H9 (cell line): ENCODE measurements at regions not wholly inside any gene's neighbourhood (a gene's known extent, or its start where the extent isn't known, plus 50 kb on each side); places are given as distances from the start of the nearest gene placed in this dataset.

Source experiments
- DNase-seq: peaks from one replicate; pipeline ENCODE4 v3.0.0-alpha.2; 2017
- H2AFZ ChIP-seq: one replicate; pipeline ENCODE4 v1.6.1; 2013; ENCODE audit warnings: mild to moderate bottlenecking, low read length, control low read depth, moderate library complexity
- H2AK5ac ChIP-seq: 2 replicates; pipeline ENCODE4 v1.6.1; 2013; ENCODE audit warnings: low read length, control low read depth, mixed read lengths; ENCODE audit not compliant: insufficient read length
- H2BK120ac ChIP-seq: one replicate; pipeline ENCODE4 v1.6.1; 2013; ENCODE audit warnings: low read depth, mild to moderate bottlenecking, low read length, control low read depth, inconsistent platforms; ENCODE audit not compliant: poor library complexity, severe bottlenecking
- H2BK12ac ChIP-seq: 2 replicates; pipeline ENCODE4 v1.6.1; 2013; ENCODE audit warnings: low read length, control low read depth, mixed read lengths, low read depth; ENCODE audit not compliant: insufficient read length
- H2BK15ac ChIP-seq: 2 replicates; pipeline ENCODE4 v1.6.1; 2013; ENCODE audit warnings: low read depth, low read length, control low read depth
- H2BK20ac ChIP-seq: one replicate; pipeline ENCODE4 v1.6.1; 2013; ENCODE audit warnings: low read depth, mild to moderate bottlenecking, low read length, control low read depth, inconsistent platforms; ENCODE audit not compliant: poor library complexity, severe bottlenecking
- H2BK5ac ChIP-seq: 2 replicates; pipeline ENCODE4 v1.6.1; 2013; ENCODE audit warnings: low read length, control low read depth, mixed read lengths; ENCODE audit not compliant: insufficient read length
- H3K14ac ChIP-seq: 2 replicates; pipeline ENCODE4 v1.6.1; 2013; ENCODE audit warnings: low read length, control low read depth; ENCODE audit not compliant: insufficient read depth
- H3K18ac ChIP-seq: 2 replicates; pipeline ENCODE4 v1.6.1; 2013; ENCODE audit warnings: low read depth, mild to moderate bottlenecking, mixed read lengths, low read length, control low read depth; ENCODE audit not compliant: insufficient read length
- H3K23ac ChIP-seq: 2 replicates; pipeline ENCODE4 v1.6.1; 2013; ENCODE audit warnings: low read length, control low read depth, mixed read lengths, low read depth; ENCODE audit not compliant: insufficient read length
- H3K23me2 ChIP-seq: 2 replicates; pipeline ENCODE4 v1.6.1; 2013; ENCODE audit warnings: low read depth, mild to moderate bottlenecking, mixed read lengths, low read length, control low read depth; ENCODE audit not compliant: insufficient read length, poor library complexity, severe bottlenecking
- H3K27ac ChIP-seq: 2 replicates; pipeline ENCODE4 v1.5.1; 2013; ENCODE audit warnings: low read length, control low read depth, mixed read lengths, low read depth; ENCODE audit not compliant: insufficient read length
- H3K27me3 ChIP-seq: 2 replicates; pipeline ENCODE4 v1.6.1; 2013; ENCODE audit warnings: low read length, control low read depth, inconsistent platforms; ENCODE audit not compliant: insufficient read depth
- H3K4ac ChIP-seq: 2 replicates; pipeline ENCODE4 v1.6.1; 2013; ENCODE audit warnings: low read depth, mild to moderate bottlenecking, control low read depth, inconsistent platforms, low read length, moderate library complexity
- H3K4me1 ChIP-seq: 2 replicates; pipeline ENCODE4 v1.6.1; 2013; ENCODE audit warnings: low read length, control low read depth, inconsistent platforms; ENCODE audit not compliant: insufficient read depth
- H3K4me2 ChIP-seq: 2 replicates; pipeline ENCODE4 v1.6.1; 2013; ENCODE audit warnings: low read length, control low read depth, mixed read lengths; ENCODE audit not compliant: insufficient read length, insufficient read depth
- H3K56ac ChIP-seq: 2 replicates; pipeline ENCODE4 v1.6.1; 2013; ENCODE audit warnings: low read depth, mild to moderate bottlenecking, mixed read lengths, low read length, control low read depth; ENCODE audit not compliant: insufficient read length
- H3K79me1 ChIP-seq: 2 replicates; pipeline ENCODE4 v1.6.1; 2013; ENCODE audit warnings: low read depth, mild to moderate bottlenecking, moderate library complexity, low read length, control low read depth, inconsistent platforms; ENCODE audit not compliant: insufficient read depth, poor library complexity, severe bottlenecking
- H3K79me2 ChIP-seq: 2 replicates; pipeline ENCODE4 v1.6.1; 2013; ENCODE audit warnings: low read length, control low read depth, inconsistent platforms; ENCODE audit not compliant: insufficient read depth
- H3K9ac ChIP-seq: 2 replicates; pipeline ENCODE4 v1.6.1; 2013; ENCODE audit warnings: low read length, control low read depth, mixed read lengths; ENCODE audit not compliant: insufficient read length; ENCODE audit errors: extremely low read depth
- H3K9me3 ChIP-seq: one replicate; pipeline ENCODE4 v1.6.1; 2013; ENCODE audit warnings: low read depth, low read length, inconsistent platforms; ENCODE audit not compliant: control insufficient read depth
- H3T11ph ChIP-seq: one replicate; pipeline ENCODE4 v1.6.1; 2013; ENCODE audit warnings: mild to moderate bottlenecking, low read length, control low read depth, inconsistent platforms
- H4K20me1 ChIP-seq: one replicate; pipeline ENCODE4 v1.6.1; 2013; ENCODE audit not compliant: control insufficient read depth, insufficient read length, insufficient read depth
- H4K5ac ChIP-seq: 2 replicates; pipeline ENCODE4 v1.6.1; 2013; ENCODE audit warnings: low read depth, mild to moderate bottlenecking, mixed read lengths, low read length, control low read depth; ENCODE audit not compliant: insufficient read length
- H4K8ac ChIP-seq: replicated peaks from 2 replicates; pipeline ENCODE4 v1.6.1; 2013; ENCODE audit warnings: low read length, control low read depth, mixed read lengths, low read depth; ENCODE audit not compliant: insufficient read length
- H4K91ac ChIP-seq: 2 replicates; pipeline ENCODE4 v1.6.1; 2013; ENCODE audit warnings: low read depth, mild to moderate bottlenecking, moderate library complexity, mixed read lengths, low read length, control low read depth; ENCODE audit not compliant: insufficient read length
- H3K27ac Mint-ChIP-seq, 3 experiments: 2 replicates in 2 of 3; 3 replicates in 1 of 3; pipeline ENCODE4 v1.8.0; 2020 to 2021; ENCODE audit warnings: mixed read lengths in 3 of 3, mild to moderate bottlenecking in 1 of 3, moderate library complexity in 1 of 3
- H3K27me3 Mint-ChIP-seq: 2 replicates; pipeline ENCODE4 v1.8.0; 2021; ENCODE audit warnings: low read depth, mild to moderate bottlenecking, moderate library complexity, mixed read lengths
- H3K36me3 Mint-ChIP-seq, 3 experiments: 2 replicates in 2 of 3; 3 replicates in 1 of 3; pipeline ENCODE4 v1.8.0; 2020 to 2021; ENCODE audit warnings: low read depth in 3 of 3, mixed read lengths in 3 of 3; ENCODE audit not compliant: insufficient read depth in 1 of 3
- H3K4me1 Mint-ChIP-seq, 2 experiments: 2 replicates each; pipeline ENCODE4 v1.8.0; 2020; ENCODE audit warnings: mixed read lengths in 2 of 2
- H3K4me3 Mint-ChIP-seq, 2 experiments: 2 replicates in 1 of 2; 3 replicates in 1 of 2; pipeline ENCODE4 v1.8.0; 2020 to 2021; ENCODE audit warnings: mild to moderate bottlenecking in 2 of 2, mixed read lengths in 2 of 2, moderate library complexity in 1 of 2
- H3K9me3 Mint-ChIP-seq, 2 experiments: 2 replicates in 1 of 2; 3 replicates in 1 of 2; pipeline ENCODE4 v1.8.0; 2020; ENCODE audit warnings: mild to moderate bottlenecking in 2 of 2, mixed read lengths in 2 of 2, moderate library complexity in 1 of 2
- CTCF ChIP-seq: fragments of 200-600 bp; sonication (generic); conservative IDR thresholded peaks from 3 replicates; pipeline ENCODE4 v1.8.0; 2021; ENCODE audit warnings: antibody characterized with exemption, mild to moderate bottlenecking
- WGBS: extraction: QIAGEN DNeasy Blood & Tissue Kit; methylation state at CpG from one replicate; pipeline ENCODE4 v1.1.7; 2013; ENCODE audit warnings: missing lambda C conversion rate, low lambda C conversion rate, mixed read lengths; ENCODE audit not compliant: insufficient read length; ENCODE audit errors: extremely low coverage; 5-methylcytosine and 5-hydroxymethylcytosine counted together

DNA sequence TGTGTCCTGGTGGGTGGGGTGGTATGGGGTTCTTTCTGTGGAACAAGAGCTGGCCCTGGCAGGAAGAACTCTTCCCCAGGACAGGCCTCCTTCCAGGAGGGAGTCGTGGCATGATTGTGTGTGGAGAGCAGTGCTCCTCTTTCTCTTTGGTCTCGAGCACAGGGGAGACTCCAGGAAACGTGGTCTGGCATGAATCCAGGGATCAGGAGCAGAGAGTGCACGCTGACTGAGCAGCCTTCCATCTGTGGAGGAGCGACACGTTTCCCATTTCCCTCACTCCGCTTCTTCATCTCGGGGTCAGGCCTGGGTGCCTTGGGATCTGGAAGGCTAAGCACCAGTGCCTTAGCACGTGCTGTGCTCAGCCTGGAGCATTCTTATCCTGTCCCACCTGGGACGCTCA lies 132.0 kb upstream of the HDAC4 start:
- H3K23me2 ChIP-seq: no peaks in the 10 kb centered on the region
- no peak overlapping the region for H3K18ac ChIP-seq
- H3K4ac ChIP-seq: no peak overlapping the region
- no peak overlapping the region for H2AFZ ChIP-seq
- H2BK12ac ChIP-seq: no peak overlapping the region
- H3K9ac ChIP-seq: no peak overlapping the region
- Mint-ChIP-seq H3K4me3 (no peak overlapping the region), H3K27me3 (peaks cover 10% of the 10 kb centered on the region; the same call in 1 of the 2 replicates), H3K9me3 (peaks cover 3 to 6% of the 10 kb centered on the region in 2 experiments; a peak in 2 of 5 replicates), H3K36me3 (no peaks in the 10 kb centered on the region; a peak in 2 of 7 replicates), H3K27ac (no peak overlapping the region), H3K4me1 (peaks cover 5 to 12% of the 10 kb centered on the region in 2 experiments; a peak in 3 of 4 replicates)
- H4K91ac ChIP-seq: no peak overlapping the region
- TF ChIP-seq CTCF: no peak
- H2BK120ac ChIP-seq: no peak overlapping the region
- H4K5ac ChIP-seq: no peak overlapping the region
- no peaks in the 10 kb centered on the region for H3K79me1 ChIP-seq
- H3K79me2 ChIP-seq: no peaks in the 10 kb centered on the region
- H2BK5ac ChIP-seq: no peak overlapping the region
- H4K20me1 ChIP-seq: no peaks in the 10 kb centered on the region
- H3K27me3 ChIP-seq: no peaks in the 10 kb centered on the region
- H3K14ac ChIP-seq: no peak overlapping the region
- no peak overlapping the region for H3K23ac ChIP-seq
- H3K4me2 ChIP-seq: no peak overlapping the region
- no peak for DNase-seq
- no peak overlapping the region for H2BK15ac ChIP-seq
- H2BK20ac ChIP-seq: no peak overlapping the region
- H3K27ac ChIP-seq: no peak overlapping the region
- no peaks in the 10 kb centered on the region for H3K4me1 ChIP-seq
- no peak overlapping the region for H4K8ac ChIP-seq
- H2AK5ac ChIP-seq: no peak overlapping the region
- WGBS: no CpG with 5 or more reads among the region's 10 CpGs
- H3K9me3 ChIP-seq: no peaks in the 10 kb centered on the region
- H3K56ac ChIP-seq: no peak overlapping the region
- no peak overlapping the region for H3T11ph ChIP-seq
